NK-92 treated with Interleukin-12 subunit alpha and Interleukin-12 subunit beta, amount 100 ng/mL, for 24 hours (cell line): ENCODE measurements at regions not wholly inside any gene's neighbourhood (a gene's known extent, or its start where the extent isn't known, plus 50 kb on each side); places are given as distances from the start of the nearest gene placed in this dataset.

Experiments
- DNase-seq: peaks from one replicate; lab custom pipeline; 2025; lab: John Stamatoyannopoulos, UW

GRCh38 chr7:28231176-28231575 lies 50.6 kb upstream of the JAZF1 start:
- no peak for DNase-seq

DNA sequence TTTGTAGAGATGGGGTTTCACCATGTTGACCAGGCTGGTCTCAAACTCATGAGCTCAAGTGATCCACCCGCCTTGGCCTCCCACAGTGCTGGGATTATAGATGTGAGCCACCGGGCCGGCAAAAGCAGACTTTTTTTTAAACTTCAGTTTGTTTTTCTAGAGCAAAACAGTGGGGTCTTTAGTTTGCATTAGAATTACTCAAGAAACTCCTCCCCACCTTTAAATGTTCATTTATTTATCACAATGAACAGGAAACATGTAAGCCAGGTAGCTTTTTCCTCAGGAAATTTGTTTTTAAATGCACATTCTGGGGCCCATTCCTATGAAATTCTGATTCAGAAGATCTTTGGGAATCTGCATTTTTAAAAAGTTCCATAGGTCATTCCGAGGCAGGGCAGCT lies 56.0 kb upstream of the JAZF1 start:
- no peak for DNase-seq

DNA sequence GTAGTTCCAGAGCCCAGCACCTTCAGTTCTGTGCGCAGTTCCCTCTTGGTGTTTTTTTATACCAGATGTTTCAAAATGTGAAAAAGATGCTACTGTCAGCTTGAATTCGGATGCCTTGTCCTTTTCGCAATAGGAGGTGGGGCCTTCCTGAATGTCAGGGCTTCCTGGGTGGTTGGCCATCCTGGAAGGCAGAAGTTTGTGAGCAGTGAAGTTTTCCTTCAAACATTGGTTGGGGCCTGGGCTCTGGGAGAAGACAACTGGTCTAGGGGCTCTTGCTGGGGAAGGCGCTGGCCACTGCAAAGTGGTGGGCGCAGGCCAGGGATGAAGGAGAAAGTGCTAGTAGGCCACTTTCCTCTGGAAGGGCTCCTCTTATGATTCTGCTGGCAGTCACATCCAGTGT lies 56.8 kb upstream of the JAZF1 start:
- DNase-seq, result no peak

DNA sequence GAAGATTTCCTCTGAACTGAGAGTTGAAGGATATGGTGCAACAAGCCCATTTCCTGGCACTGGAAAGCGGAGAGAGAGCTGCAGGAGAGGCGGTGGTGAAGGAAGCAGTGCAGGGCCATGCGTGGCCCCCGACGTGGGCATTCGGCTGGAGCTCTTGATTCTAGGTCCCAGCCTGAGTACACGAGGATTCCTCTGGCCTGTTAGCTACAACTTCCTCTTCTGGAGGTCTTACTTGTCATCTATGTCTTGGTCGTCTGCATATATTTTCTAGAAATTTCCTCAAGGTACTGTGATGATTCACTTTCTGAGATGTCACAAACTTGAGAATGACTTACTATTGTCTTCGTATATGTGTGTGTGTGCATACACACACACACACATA lies 59.2 kb upstream of the JAZF1 start:
- DNase-seq, result no peak

DNA sequence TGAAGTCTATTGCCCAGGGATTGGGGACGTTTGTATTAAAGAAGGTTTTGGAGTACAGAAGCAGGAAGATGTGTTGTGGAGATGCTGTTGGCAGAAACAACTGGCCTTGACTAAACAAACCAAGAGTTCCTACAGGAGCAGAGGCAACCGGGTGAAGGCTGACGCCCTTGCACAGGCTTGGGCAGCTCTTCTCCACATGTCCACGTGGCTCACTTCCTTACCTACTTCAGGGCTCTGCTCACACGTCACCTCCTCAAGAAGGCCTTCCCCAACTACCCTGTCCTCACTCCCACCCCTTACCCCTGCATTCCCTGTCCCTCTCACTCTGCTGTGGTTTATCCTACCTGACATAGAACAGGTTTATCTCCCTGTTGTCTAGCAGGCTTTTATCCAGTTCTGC lies 59.9 kb upstream of the JAZF1 start:
- DNase-seq, result no peak

DNA sequence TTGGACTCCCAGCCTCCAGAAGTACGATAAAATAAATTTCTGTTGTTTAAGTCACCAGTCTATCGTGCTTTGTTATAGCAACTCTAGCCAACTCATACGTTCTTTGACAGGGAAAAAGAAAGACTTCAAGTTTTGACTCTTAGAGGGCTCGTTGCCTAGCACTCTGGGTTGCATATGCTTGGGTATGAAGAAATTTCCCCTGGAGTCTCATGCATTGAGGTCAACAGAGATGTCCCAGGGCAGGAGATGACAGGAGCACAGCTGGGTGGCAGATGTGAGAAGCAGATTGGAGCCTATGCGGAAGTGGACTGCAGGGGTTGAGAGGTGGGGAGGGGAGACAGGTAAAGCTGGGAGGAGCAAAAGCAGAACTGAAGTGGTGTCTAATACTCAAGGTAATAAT lies 63.3 kb upstream of the JAZF1 start:
- no peak for DNase-seq

DNA sequence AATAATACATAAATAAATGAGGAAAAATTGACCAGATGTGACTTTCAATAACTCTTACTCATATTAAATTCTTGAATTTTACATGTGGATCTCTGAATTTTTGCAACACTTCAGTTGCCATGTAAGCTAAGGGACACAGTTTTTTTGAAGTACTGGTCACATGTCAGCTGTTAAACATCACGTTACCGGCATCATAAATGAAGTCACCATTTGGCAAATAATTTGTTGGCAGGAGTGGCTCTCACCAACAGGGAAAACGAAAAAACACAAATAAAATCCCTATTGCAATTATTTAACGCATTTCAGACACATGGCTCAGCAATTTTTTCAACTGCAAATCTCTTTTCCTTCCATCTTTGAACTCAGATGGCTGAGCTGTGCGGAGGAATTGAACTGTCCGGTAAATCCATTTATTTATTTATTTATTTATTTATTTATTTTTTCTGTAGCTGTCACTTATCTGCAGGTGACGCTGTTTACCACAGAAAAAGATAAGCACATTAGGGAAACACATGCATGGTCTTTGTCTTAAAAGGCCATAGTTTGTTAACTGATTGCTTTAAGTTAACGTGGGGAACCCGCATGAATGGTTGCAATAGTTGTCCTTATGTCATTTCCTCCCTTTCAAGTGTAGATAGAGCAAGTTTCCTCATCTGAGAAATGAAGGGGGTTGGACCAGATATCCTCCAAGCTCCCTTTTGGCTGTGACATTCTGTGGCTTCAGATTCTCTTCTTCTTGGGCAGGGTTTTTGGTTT lies 64.7 kb upstream of the JAZF1 start:
- no peak for DNase-seq

- DNase-seq, result no peak
Measured at GRCh38 chr7:28246921-28247461, 66.4 kb upstream of the JAZF1 start.

DNA sequence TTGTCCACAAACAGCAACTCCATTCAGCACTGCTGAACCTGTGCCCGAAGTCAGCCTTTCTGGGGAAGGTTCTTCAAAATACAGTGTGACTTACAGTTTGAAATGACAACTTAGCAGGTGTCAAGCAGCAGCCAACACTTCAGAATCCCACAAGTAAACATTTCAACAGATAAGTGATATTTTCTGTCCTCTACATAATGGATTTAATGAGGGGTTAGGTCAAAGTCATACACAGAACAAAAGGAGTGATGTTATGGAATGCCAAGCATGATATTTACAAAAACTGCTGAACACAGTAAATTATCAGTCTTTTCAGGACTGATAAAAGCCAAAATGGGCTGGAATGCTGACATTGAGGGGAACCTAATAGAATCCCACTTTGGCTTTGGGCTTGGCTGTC lies 77.6 kb upstream of the JAZF1 start:
- DNase-seq, result no peak

GRCh38 chr7:28260969-28261368 lies 80.4 kb upstream of the JAZF1 start:
- no peak for DNase-seq

GRCh38 chr7:28263622-28264271 lies 83.2 kb upstream of the JAZF1 start:
- no peak for DNase-seq

DNA sequence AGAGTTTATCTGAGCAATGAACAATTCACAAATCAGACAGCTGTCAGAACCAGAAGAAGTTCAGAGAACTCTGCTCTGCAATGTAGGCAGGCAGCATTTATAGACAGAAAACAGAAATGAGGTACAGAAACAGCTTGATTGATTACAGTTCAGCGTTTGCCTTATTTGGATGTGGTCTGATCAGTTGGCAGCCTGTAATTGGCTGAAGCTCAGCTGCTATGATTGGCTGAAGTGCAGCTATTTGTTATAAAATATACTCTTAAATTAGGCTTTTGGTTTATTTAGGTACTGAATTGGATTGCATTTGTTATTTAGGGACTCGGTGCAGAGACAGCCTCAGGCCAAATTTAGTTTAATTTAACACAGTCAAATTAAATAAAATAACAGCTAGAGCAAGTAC lies 85.8 kb upstream of the JAZF1 start:
- no peak for DNase-seq

GRCh38 chr7:28267012-28267411 lies 86.4 kb upstream of the JAZF1 start:
- no peak for DNase-seq

- no peak for DNase-seq
Measured at GRCh38 chr7:28269700-28270361, 89.2 kb upstream of the JAZF1 start.

GRCh38 chr7:28270536-28270935 lies 89.9 kb upstream of the JAZF1 start:
- DNase-seq, result no peak

GRCh38 chr7:28272461-28272877 lies 91.9 kb upstream of the JAZF1 start:
- DNase-seq, result no peak

DNA sequence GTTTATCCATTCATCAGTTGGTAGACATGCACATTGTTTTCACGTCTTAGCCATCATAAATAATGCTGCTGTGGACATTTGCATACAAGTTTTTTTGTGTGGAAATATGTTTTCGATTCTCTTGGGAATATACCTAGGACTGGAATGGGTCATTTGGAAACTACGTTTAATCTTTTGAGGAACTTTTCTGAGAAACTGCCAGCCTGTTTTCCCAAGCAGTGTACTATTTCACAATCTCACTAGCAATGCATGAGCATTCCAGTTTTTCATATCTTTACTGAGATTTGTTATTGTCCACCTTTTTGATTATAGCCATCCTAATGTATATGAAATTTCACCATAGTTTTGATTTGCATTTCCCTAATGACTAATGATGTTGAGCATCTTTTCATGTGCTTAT lies 95.7 kb upstream of the JAZF1 start:
- DNase-seq, result no peak

- no peak for DNase-seq
Measured at GRCh38 chr7:28277364-28277763, 96.8 kb upstream of the JAZF1 start.

- DNase-seq, result no peak
Measured at GRCh38 chr7:28277958-28278357, 97.4 kb upstream of the JAZF1 start.

DNA sequence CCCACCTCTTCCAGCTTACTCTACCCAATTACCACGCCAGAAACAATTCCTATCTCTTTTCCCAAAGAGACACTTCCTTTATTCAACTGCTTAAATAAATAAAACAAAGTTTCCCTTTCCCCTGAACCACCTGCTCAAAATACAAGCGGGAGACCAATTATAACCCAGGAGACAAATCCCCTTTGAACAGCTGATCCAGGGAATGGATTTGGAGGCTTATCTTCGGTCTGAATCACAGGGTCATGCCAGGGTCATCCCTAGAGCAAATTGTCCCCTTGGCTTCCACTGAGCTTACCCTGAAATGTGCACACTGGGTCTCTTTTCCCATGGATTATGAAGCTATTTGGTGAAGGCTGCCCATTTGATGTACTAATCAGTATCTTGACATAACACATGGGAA lies 99.9 kb upstream of the JAZF1 start:
- DNase-seq, result no peak

- DNase-seq, result no peak
Measured at GRCh38 chr7:28290496-28290895, 109.9 kb upstream of the JAZF1 start.

DNA sequence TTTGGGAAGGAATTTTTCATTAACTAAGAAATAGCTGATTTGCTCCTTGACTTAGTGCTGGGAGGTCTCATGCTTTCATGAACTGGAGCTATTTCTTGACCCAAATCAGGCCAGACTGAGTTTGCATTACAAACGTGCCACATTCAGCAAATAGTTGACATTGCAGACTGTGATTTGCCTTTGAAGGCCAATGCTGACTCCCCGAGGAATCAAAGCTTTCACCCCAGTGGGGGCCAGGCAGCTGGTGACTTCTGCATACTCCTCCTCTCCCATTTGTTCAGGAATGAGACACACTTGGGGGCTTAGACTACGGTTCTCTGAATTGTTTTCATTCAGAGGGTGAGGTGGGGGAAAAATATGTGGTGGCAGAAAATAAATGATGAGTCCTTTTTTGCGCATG lies 111.0 kb upstream of the JAZF1 start:
- DNase-seq, result no peak

DNA sequence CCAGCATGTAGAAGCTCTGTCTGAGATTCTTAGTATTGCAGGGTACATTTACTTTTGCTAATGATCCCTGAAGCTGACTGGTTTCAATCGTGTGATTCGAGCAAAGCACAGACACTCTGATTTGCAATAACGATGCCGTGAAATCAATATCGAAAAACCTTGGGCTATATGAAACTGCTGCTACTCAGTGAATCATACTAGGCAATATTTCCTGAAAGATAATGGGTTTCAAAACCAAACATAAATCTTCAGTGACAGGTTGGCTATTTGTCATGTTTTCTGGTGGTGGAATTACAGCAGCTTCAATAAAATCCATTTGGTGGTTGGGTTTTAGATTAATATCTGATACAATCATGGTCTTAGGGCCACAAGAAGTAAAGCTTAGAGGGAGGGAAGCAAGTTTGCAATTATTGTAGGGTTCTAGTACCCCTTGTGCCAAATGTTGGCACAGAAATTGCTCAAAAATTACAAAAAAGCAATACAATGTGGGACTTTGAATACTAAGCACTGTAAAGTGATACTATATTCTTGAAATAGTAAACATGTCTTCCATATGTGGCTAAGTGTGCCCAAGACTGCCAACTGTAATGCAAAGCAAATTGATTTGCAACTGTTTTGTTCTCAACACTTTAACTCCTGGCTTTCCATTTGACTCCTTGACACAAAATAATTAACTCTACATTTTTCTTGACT lies 112.4 kb upstream of the JAZF1 start:
- DNase-seq, result no peak
